ENCODE measurements at regions not wholly inside any gene's neighbourhood (a gene's known extent, or its start where the extent isn't known, plus 50 kb on each side); places are given as distances from the start of the nearest gene placed in this dataset.

- TF ChIP-seq BACH2 (CRISPR knock-in tag; IDR thresholded peaks at IDR 0.05; ENCODE audit: borderline replicate concordance) (no peak), ISL1 (CRISPR knock-in tag; IDR thresholded peaks at IDR 0.05) (no peak), CREB5 (CRISPR knock-in tag; IDR thresholded peaks at IDR 0.05; ENCODE audit: low read depth) (no peak), ZNF8 (CRISPR knock-in tag; IDR thresholded peaks at IDR 0.05) (no peak), RARB (CRISPR knock-in tag; IDR thresholded peaks at IDR 0.05) (no peak), CSDC2 (CRISPR knock-in tag; IDR thresholded peaks at IDR 0.05) (no peak), ZC3H10 (CRISPR knock-in tag; IDR thresholded peaks at IDR 0.05) (no peak), CSRNP3 (CRISPR knock-in tag; IDR thresholded peaks at IDR 0.05) (no peak), TOX (CRISPR knock-in tag; IDR thresholded peaks at IDR 0.05; ENCODE audit: borderline replicate concordance) (no peak)
Measured at GRCh38 chr11:109783840-109784239, 309.4 kb upstream of the ZC3H12C start.

All from SK-N-SH treated with all-trans-retinoic acid at 6 μM for 48 hours (cell line).